ENCODE measurements at regions not wholly inside any gene's neighbourhood (a gene's known extent, or its start where the extent isn't known, plus 50 kb on each side); places are given as distances from the start of the nearest gene placed in this dataset.

GRCh38 chr2:19579461-19579860 is 221.0 kb upstream of the OSR1 start:
- no peak for DNase-seq
- 100% methylated on average over 1 of the region's 3 CpGs for WGBS (ENCODE audit: insufficient coverage)
- no peak overlapping the region for H3K27ac ChIP-seq (ENCODE audit: insufficient read depth in 1 of 2, low read depth in 1 of 2, low read length in 2 of 2, poor library complexity in 1 of 2, severe bottlenecking in 2 of 2)
- peaks cover 0 to 2% (median 0%) of the 10 kb centered on the region in 5 experiments for H3K9me3 ChIP-seq (ENCODE audit: control extremely low read depth in 1 of 5, control insufficient read depth in 4 of 5, insufficient read depth in 2 of 5, low read depth in 1 of 5, low read length in 4 of 5)
- no peaks in the 10 kb centered on the region for H3K27me3 ChIP-seq (replicated peaks in 2 of 5; ENCODE audit: control insufficient read depth in 4 of 5, insufficient read depth in 5 of 5, low read length in 4 of 5)
- ChIA-PET POLR2A (no interaction called here), CTCF (no interaction called here)
- no peak overlapping the region for H3K4me3 ChIP-seq (ENCODE audit: control insufficient read depth in 1 of 7, extremely low read depth in 1 of 7, insufficient read depth in 4 of 7, low read depth in 2 of 7, low read length in 6 of 7)
- H3K4me1 ChIP-seq (ENCODE audit: control extremely low read depth in 1 of 4, control insufficient read depth in 4 of 4, insufficient read depth in 4 of 4, low read length in 3 of 4), result peaks cover 0 to 5% (median 2%) of the 10 kb centered on the region in 4 experiments
- H3K36me3 ChIP-seq (ENCODE audit: control insufficient read depth in 4 of 4, insufficient read depth in 4 of 4, low read length in 3 of 4), result no peaks in the 10 kb centered on the region

- CTCF ChIA-PET, result no interaction called here
- no peak overlapping the region for H3K4me3 ChIP-seq (ENCODE audit: control insufficient read depth in 1 of 7, extremely low read depth in 1 of 7, insufficient read depth in 4 of 7, low read depth in 2 of 7, low read length in 6 of 7)
- no peak for DNase-seq
- no peaks in the 10 kb centered on the region for H3K36me3 ChIP-seq (ENCODE audit: control insufficient read depth in 4 of 4, insufficient read depth in 4 of 4, low read length in 3 of 4)
- WGBS (ENCODE audit: insufficient coverage), result 86% methylated on average over 2 of the region's 3 CpGs
- POLR2A ChIA-PET, result no interaction called here
- peaks cover 0 to 2% (median 0%) of the 10 kb centered on the region in 5 experiments for H3K9me3 ChIP-seq (ENCODE audit: control extremely low read depth in 1 of 5, control insufficient read depth in 4 of 5, insufficient read depth in 2 of 5, low read depth in 1 of 5, low read length in 4 of 5)
- no peak overlapping the region for H3K27ac ChIP-seq (ENCODE audit: insufficient read depth in 1 of 2, low read depth in 1 of 2, low read length in 2 of 2, poor library complexity in 1 of 2, severe bottlenecking in 2 of 2)
- peaks cover 0 to 5% (median 0%) of the 10 kb centered on the region in 5 experiments for H3K27me3 ChIP-seq (replicated peaks in 2 of 5; ENCODE audit: control insufficient read depth in 4 of 5, insufficient read depth in 5 of 5, low read length in 4 of 5)
- H3K4me1 ChIP-seq (ENCODE audit: control extremely low read depth in 1 of 4, control insufficient read depth in 4 of 4, insufficient read depth in 4 of 4, low read length in 3 of 4), result peaks cover 0 to 5% (median 2%) of the 10 kb centered on the region in 4 experiments
These were observed 219.3 kb upstream of the OSR1 start for GRCh38 chr2:19577723-19578122.

GRCh38 chr2:19576411-19576810 is 218.0 kb upstream of the OSR1 start:
- Histone ChIP-seq H3K4me1 (ENCODE audit: control extremely low read depth in 1 of 4, control insufficient read depth in 4 of 4, insufficient read depth in 4 of 4, low read length in 3 of 4) (peaks cover 0 to 5% (median 2%) of the 10 kb centered on the region in 4 experiments), H3K27ac (ENCODE audit: insufficient read depth in 1 of 2, low read depth in 1 of 2, low read length in 2 of 2, poor library complexity in 1 of 2, severe bottlenecking in 2 of 2) (no peak overlapping the region), H3K4me3 (ENCODE audit: control insufficient read depth in 1 of 7, extremely low read depth in 1 of 7, insufficient read depth in 4 of 7, low read depth in 2 of 7, low read length in 6 of 7) (no peak overlapping the region), H3K27me3 (replicated peaks in 2 of 5; ENCODE audit: control insufficient read depth in 4 of 5, insufficient read depth in 5 of 5, low read length in 4 of 5) (peaks cover 0 to 5% (median 2%) of the 10 kb centered on the region in 5 experiments), H3K36me3 (ENCODE audit: control insufficient read depth in 4 of 4, insufficient read depth in 4 of 4, low read length in 3 of 4) (no peaks in the 10 kb centered on the region), H3K9me3 (ENCODE audit: control extremely low read depth in 1 of 5, control insufficient read depth in 4 of 5, insufficient read depth in 2 of 5, low read depth in 1 of 5, low read length in 4 of 5) (no peaks in the 10 kb centered on the region)
- ChIA-PET POLR2A (no interaction called here), CTCF (no interaction called here)
- no CpG with 5 or more reads among the region's 3 CpGs for WGBS (ENCODE audit: insufficient coverage)
- DNase-seq, result no peak

- CTCF ChIA-PET, result no interaction called here
- POLR2A ChIA-PET, result no interaction called here
- Histone ChIP-seq H3K36me3 (ENCODE audit: control insufficient read depth in 4 of 4, insufficient read depth in 4 of 4, low read length in 3 of 4) (no peaks in the 10 kb centered on the region), H3K9me3 (ENCODE audit: control extremely low read depth in 1 of 5, control insufficient read depth in 4 of 5, insufficient read depth in 2 of 5, low read depth in 1 of 5, low read length in 4 of 5) (no peaks in the 10 kb centered on the region), H3K4me3 (ENCODE audit: control insufficient read depth in 1 of 7, extremely low read depth in 1 of 7, insufficient read depth in 4 of 7, low read depth in 2 of 7, low read length in 6 of 7) (no peak overlapping the region), H3K27me3 (replicated peaks in 2 of 5; ENCODE audit: control insufficient read depth in 4 of 5, insufficient read depth in 5 of 5, low read length in 4 of 5) (peaks cover 0 to 7% (median 2%) of the 10 kb centered on the region in 5 experiments), H3K27ac (ENCODE audit: insufficient read depth in 1 of 2, low read depth in 1 of 2, low read length in 2 of 2, poor library complexity in 1 of 2, severe bottlenecking in 2 of 2) (no peak overlapping the region), H3K4me1 (ENCODE audit: control extremely low read depth in 1 of 4, control insufficient read depth in 4 of 4, insufficient read depth in 4 of 4, low read length in 3 of 4) (peaks cover 0 to 5% (median 2%) of the 10 kb centered on the region in 4 experiments)
- DNase-seq, result no peak
These were observed 217.2 kb upstream of the OSR1 start for GRCh38 chr2:19575641-19576040.

- Histone ChIP-seq H3K36me3 (ENCODE audit: control insufficient read depth in 4 of 4, insufficient read depth in 4 of 4, low read length in 3 of 4) (no peaks in the 10 kb centered on the region), H3K9me3 (ENCODE audit: control extremely low read depth in 1 of 5, control insufficient read depth in 4 of 5, insufficient read depth in 2 of 5, low read depth in 1 of 5, low read length in 4 of 5) (no peaks in the 10 kb centered on the region), H3K4me3 (ENCODE audit: control insufficient read depth in 1 of 7, extremely low read depth in 1 of 7, insufficient read depth in 4 of 7, low read depth in 2 of 7, low read length in 6 of 7) (no peak overlapping the region), H3K27me3 (replicated peaks in 2 of 5; ENCODE audit: control insufficient read depth in 4 of 5, insufficient read depth in 5 of 5, low read length in 4 of 5) (peaks cover 0 to 8% (median 2%) of the 10 kb centered on the region in 5 experiments), H3K27ac (ENCODE audit: insufficient read depth in 1 of 2, low read depth in 1 of 2, low read length in 2 of 2, poor library complexity in 1 of 2, severe bottlenecking in 2 of 2) (no peak overlapping the region), H3K4me1 (ENCODE audit: control extremely low read depth in 1 of 4, control insufficient read depth in 4 of 4, insufficient read depth in 4 of 4, low read length in 3 of 4) (peaks cover 0 to 2% (median under 1%) of the 10 kb centered on the region in 4 experiments)
- DNase-seq, result no peak
- WGBS (ENCODE audit: insufficient coverage), result 66% methylated on average over 4 of the region's 5 CpGs
- CTCF ChIA-PET, result interaction anchor here (1.1 kb wide), 1 partner anchor 1054 kb away, joined by 3 read pairs; no protein-coding TSS in a partner anchor
- POLR2A ChIA-PET, result no interaction called here
These were observed 216.4 kb upstream of the OSR1 start for GRCh38 chr2:19574778-19575260.

- no peak for DNase-seq
- POLR2A ChIA-PET, result no interaction called here
- Histone ChIP-seq H3K4me1 (ENCODE audit: control extremely low read depth in 1 of 4, control insufficient read depth in 4 of 4, insufficient read depth in 4 of 4, low read length in 3 of 4) (no peaks in the 10 kb centered on the region), H3K4me3 (ENCODE audit: control insufficient read depth in 1 of 7, extremely low read depth in 1 of 7, insufficient read depth in 4 of 7, low read depth in 2 of 7, low read length in 6 of 7) (no peak overlapping the region), H3K9me3 (ENCODE audit: control extremely low read depth in 1 of 5, control insufficient read depth in 4 of 5, insufficient read depth in 2 of 5, low read depth in 1 of 5, low read length in 4 of 5) (no peaks in the 10 kb centered on the region), H3K36me3 (ENCODE audit: control insufficient read depth in 4 of 4, insufficient read depth in 4 of 4, low read length in 3 of 4) (no peaks in the 10 kb centered on the region), H3K27me3 (replicated peaks in 2 of 5; ENCODE audit: control insufficient read depth in 4 of 5, insufficient read depth in 5 of 5, low read length in 4 of 5) (peaks cover 0 to 10% (median 2%) of the 10 kb centered on the region in 5 experiments), H3K27ac (ENCODE audit: insufficient read depth in 1 of 2, low read depth in 1 of 2, low read length in 2 of 2, poor library complexity in 1 of 2, severe bottlenecking in 2 of 2) (no peak overlapping the region)
- CTCF ChIA-PET, result interaction anchor here (1.1 kb wide), 1 partner anchor 1053 kb away, joined by 3 read pairs; no protein-coding TSS in a partner anchor
- 80% methylated on average over 1 of the region's 1 CpG for WGBS (ENCODE audit: insufficient coverage)
These were observed 215.4 kb upstream of the OSR1 start for GRCh38 chr2:19573784-19574183.

GRCh38 chr2:19571773-19572172 is 213.3 kb upstream of the OSR1 start:
- Histone ChIP-seq H3K27me3 (replicated peaks in 2 of 5; ENCODE audit: control insufficient read depth in 4 of 5, insufficient read depth in 5 of 5, low read length in 4 of 5) (peaks cover 0 to 12% (median 2%) of the 10 kb centered on the region in 5 experiments), H3K9me3 (ENCODE audit: control extremely low read depth in 1 of 5, control insufficient read depth in 4 of 5, insufficient read depth in 2 of 5, low read depth in 1 of 5, low read length in 4 of 5) (no peaks in the 10 kb centered on the region), H3K36me3 (ENCODE audit: control insufficient read depth in 4 of 4, insufficient read depth in 4 of 4, low read length in 3 of 4) (no peaks in the 10 kb centered on the region), H3K4me1 (ENCODE audit: control extremely low read depth in 1 of 4, control insufficient read depth in 4 of 4, insufficient read depth in 4 of 4, low read length in 3 of 4) (no peaks in the 10 kb centered on the region), H3K4me3 (ENCODE audit: control insufficient read depth in 1 of 7, extremely low read depth in 1 of 7, insufficient read depth in 4 of 7, low read depth in 2 of 7, low read length in 6 of 7) (no peak overlapping the region), H3K27ac (ENCODE audit: insufficient read depth in 1 of 2, low read depth in 1 of 2, low read length in 2 of 2, poor library complexity in 1 of 2, severe bottlenecking in 2 of 2) (no peak overlapping the region)
- DNase-seq, result no peak
- ChIA-PET POLR2A (no interaction called here), CTCF (no interaction called here)
- WGBS (ENCODE audit: insufficient coverage), result 90% methylated on average over 4 of the region's 4 CpGs
